ENCODE measurements at regions not wholly inside any gene's neighbourhood (a gene's known extent, or its start where the extent isn't known, plus 50 kb on each side); places are given as distances from the start of the nearest gene placed in this dataset.
"Not testable (repeated sequence)": the region's sequence is repeated elsewhere in the genome, so short reads cannot be mapped to it uniquely, and the experiment has no call there.

DNA sequence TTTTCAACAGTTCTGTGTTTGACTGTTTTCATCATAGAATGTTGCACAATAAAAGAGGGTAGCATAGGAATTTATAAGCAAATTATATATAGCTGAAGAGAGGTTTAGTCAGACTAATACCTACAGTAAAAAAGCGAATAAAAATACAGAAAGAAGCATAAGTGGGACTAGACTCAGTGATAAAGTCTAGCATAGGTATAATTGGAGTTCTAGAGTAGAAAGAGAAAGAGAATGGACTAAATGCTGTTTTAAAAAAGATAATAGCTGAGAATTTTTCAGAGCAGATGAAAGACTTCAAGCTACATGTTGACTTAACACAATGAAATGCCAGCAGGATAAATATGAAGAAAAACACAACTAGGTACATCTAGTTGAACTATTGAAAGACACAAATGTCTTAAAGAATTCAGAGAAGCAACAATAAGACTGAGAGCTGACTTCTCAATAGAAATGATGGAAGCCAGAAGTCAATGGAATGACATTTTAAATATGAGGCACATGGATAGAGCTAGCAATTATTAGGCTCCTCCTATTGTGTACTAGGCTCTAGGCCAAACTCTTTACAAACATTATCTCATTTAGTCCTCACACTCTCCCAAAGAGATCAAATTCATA is 573.9 kb downstream of the ZNF608 start:
- intact Hi-C loops (cut with DNase I) = no loop called here
- DNase-seq = no peak

DNA sequence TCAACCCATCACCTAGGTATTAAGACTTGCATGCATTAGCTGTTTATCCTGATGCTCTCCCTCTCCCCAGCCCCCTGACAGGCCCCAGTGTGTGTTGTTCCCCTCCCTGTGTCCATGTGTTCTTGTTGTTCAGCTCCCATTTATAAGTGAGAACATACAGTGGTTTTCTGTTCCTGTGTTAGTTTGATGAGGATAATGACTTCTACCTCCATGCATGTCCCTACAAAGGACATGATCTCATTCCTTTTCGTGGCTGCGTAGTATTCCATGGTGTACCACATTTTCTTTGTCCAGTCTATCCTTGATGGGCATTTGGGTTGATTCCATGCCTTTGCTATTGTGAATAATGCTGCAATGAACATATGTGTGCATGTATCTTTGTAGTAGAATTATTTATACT is 578.3 kb downstream of the ZNF608 start:
- intact Hi-C loops (cut with DNase I); DNase-seq: not testable (repeated sequence)

DNA sequence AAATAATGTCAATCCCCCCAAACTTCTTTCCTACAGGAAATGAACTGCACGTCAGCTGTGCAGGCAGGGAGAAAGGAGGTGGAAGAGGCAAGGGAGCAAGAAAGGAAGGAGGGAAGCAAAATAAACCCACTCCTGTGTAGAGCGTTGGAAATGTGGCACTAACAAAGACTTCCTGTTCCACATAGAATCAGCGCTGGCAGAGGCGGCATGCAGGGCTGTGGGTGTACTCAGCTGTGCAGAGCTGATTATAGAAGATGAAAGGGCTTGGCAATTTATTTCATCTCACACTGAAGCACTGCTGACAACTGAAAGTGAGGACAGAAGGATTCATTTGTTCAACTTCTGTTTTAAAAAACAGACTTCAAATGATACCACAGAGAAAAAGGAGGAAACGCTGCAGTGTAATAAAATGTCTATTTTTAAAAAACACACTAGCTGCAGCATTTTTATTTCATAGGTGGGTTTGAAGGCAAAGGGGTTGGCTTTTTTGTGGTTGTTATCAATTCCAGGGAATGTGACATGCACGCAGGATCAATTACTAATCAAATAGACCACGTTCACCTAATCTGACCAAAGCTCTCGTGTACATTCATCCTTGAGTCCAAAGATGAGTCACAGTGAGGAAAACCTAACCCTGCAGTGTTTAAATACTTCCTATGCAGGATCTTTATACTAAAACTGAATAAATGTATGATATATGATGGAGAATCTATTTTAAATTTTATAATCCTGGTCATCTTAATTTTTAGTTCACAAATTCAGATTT is 583.5 kb downstream of the ZNF608 start:
- peak; percentile 66 to 97 (median 79) for DNase-seq
- intact Hi-C loops (cut with DNase I) = loop anchor here (5.0 kb wide), 1 partner anchor 356 kb away; no protein-coding TSS in a partner anchor

DNA sequence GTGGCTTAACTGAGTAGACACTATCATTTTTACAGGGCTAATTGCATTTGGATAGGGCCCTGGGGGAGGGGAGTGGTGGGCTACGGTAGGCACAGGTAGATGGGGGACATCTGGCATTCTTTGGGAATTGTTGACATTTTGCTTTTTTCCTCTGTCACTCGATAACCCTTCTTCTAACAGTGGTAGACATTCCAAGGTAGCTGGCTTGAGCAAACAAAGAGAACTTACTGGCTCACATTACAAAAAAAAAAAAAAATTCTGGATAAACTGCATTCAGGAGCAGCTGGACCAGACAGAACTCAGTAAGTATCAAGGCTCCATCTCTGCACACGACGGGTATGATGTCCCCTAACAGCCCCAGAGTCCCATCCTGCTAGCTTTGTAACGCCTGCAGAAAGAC is 585.2 kb downstream of the ZNF608 start:
- DNase-seq = no peak
- intact Hi-C loops (cut with DNase I) = loop anchor here (5.0 kb wide), 1 partner anchor 354 kb away; no protein-coding TSS in a partner anchor

DNA sequence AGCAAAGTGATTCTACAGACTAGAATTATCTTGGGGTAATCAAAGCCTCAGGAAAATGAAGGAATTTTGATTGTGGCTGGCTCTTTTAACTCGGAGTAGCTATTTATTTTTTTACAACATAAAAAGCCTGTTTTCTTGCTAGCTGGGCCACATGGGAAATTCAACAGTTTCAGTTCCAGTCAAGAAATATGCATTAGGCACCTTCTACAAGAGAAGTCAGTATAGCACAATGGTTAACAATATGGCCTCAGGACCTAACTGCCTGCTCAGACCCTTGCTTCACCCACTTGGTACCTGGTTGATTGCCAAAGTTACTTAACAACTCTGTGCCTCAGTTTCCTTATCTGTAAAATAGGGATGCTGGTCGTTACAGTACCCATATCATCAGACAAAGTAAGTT is 586.2 kb downstream of the ZNF608 start:
- DNase-seq = no peak
- intact Hi-C loops (cut with DNase I) = loop anchor here (5.0 kb wide), 1 partner anchor 353 kb away; no protein-coding TSS in a partner anchor

DNA sequence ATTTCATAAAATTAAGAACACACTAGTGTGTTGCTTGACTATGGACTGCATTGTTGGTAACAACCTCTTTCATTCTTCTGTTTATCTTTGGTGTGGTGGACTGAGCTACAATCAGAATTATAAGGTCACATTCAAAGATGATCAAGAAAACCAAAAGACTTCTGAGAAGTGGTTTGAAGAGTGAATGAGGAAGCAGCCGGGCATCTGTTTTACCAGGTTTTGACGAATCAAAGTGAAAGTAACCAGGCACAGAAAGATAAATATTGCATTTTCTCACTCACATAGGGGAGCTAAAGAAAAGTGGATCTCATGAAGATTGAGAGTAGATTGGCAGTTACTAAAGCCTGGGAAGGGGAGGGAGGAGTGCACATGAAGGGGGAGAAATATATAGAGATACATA is 589.1 kb downstream of the ZNF608 start:
- peak in 1 of 10 donors; percentile 52 for DNase-seq
- intact Hi-C loops (cut with DNase I) = no loop called here

DNA sequence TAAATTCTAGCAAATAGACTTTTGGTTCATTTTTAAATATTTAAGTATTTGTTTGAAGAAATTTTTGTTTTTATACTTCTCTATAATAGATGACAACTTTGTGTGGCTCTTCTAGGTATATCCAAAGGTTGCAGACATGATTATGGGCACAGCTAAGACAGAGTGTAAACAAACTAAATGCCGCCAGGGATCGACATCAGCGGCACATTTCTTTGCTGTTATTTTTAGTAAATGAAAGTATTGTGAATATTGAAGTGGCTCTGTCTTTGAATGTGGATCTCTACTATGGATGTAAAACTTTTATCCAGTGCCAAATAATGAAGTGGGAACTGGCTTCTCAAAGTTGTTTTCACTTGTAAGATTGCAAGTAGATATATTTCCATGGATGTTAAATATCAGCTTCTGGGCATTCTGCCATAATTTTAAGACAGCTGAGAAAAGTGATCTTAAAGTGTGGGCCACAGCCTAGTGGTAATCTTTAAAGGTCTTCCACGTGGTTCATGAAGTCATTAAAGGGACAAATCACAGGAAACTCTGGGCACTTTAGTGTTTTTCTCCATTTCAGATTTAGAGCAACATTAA is 589.9 kb downstream of the ZNF608 start:
- intact Hi-C loops (cut with DNase I) = no loop called here
- no peak for DNase-seq

- intact Hi-C loops (cut with DNase I) = no loop called here
- DNase-seq = no peak
These were observed 591.7 kb downstream of the ZNF608 start for GRCh38 chr5:124154714-124155113.

- intact Hi-C loops (cut with DNase I) = no loop called here
- no peak for DNase-seq
These were observed 592.9 kb downstream of the ZNF608 start for GRCh38 chr5:124153588-124153987.

GRCh38 chr5:124148574-124148973 is 597.9 kb downstream of the ZNF608 start:
- no peak for DNase-seq
- intact Hi-C loops (cut with DNase I) = no loop called here

DNA sequence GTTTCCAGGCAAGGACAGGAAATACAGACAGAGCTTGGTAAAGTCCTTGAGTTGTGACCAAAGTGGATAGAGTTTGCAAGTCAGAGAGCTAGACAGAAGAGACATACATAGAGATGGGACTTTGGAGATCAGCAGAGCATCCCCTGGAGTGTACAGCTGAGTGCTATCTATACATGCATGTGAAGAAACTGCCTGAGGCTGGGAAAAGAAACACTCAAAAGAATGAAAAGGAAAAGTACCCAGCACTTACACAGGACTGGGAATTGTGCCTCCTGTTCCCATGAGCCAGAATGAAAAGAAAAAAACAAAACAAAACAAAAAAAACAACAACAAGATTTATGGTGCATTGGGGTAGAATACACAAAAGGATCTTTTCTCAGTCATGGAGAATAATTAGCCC is 606.4 kb downstream of the ZNF608 start:
- DNase-seq = no peak
- intact Hi-C loops (cut with DNase I) = no loop called here

- intact Hi-C loops (cut with DNase I) = no loop called here
- DNase-seq = no peak
These were observed 607.0 kb downstream of the ZNF608 start for GRCh38 chr5:124139477-124139876.

DNA sequence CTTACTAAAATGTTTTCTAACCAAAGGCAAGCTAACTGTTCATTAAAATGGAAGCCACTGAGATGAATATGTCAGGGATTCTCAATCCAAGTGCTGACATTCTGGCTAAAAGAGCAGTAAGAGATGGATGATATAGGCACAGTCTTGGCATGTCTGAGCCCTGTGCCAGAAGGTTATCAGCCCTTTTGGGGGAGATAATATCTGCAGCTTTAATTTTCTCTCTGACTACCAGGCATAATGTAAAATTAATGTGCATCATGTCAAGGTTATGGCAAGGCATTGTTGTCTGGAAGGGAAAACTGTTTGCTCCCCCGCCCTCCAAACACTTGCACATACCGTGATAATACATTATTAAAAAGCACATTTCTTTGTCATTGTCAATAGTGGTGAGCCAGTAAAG is 609.8 kb downstream of the ZNF608 start:
- no peak for DNase-seq
- intact Hi-C loops (cut with DNase I) = no loop called here

GRCh38 chr5:124134941-124135340 is 611.5 kb downstream of the ZNF608 start:
- no peak for DNase-seq
- intact Hi-C loops (cut with DNase I) = no loop called here

DNA sequence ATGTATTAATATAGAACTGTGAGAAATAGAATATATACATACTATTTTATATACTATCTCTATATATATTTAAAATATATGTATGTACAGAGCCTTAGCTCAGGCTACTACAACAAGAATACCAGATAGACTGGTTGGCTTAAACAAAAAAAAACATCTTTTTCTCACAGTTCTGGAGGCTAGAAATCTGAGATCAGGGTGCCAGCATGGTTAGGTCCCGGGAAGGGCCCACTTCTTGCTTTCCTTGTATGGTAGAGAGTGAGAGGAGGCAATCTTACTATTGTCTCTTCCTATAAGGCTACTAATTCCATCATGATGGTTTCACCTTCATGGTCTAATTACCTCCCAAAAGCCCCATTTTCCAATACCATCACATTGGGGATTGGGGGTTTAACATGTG is 613.0 kb downstream of the ZNF608 start:
- intact Hi-C loops (cut with DNase I) = no loop called here

GRCh38 chr5:124132843-124133242 is 613.6 kb downstream of the ZNF608 start:
- DNase-seq = no peak
- intact Hi-C loops (cut with DNase I) = no loop called here

More for the DNA sequence above, 613.0 kb downstream of the ZNF608 start:
- DNase-seq = no peak

GRCh38 chr5:124131466-124131865 is 615.0 kb downstream of the ZNF608 start:
- DNase-seq = no peak
- intact Hi-C loops (cut with DNase I) = no loop called here

DNA sequence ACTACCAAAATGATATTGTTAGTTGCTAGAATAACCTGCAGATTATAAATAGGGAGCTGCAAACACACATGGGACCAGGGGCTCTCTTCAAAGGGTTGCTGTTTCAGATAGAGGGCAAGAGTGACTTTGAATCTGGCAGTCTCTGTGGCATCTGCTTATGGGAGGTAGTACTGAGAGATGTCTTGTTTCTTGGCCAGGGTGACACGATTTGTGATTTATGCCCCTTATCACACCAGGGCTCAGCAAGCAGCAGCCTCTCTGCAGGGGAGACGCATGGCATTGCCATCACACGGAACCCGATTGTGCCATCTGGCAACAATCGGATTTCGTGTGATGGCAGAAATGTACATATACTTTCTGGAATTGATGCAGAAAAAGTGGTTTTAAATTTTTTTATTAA is 615.6 kb downstream of the ZNF608 start:
- no peak for DNase-seq
- intact Hi-C loops (cut with DNase I) = no loop called here

- intact Hi-C loops (cut with DNase I) = no loop called here
- DNase-seq = peak in 1 of 10 donors; percentile 62
These were observed 616.9 kb downstream of the CSNK1G3 start for GRCh38 chr5:124128867-124129266.

GRCh38 chr5:124126504-124127217 is 614.7 kb downstream of the CSNK1G3 start:
- DNase-seq = no peak

DNA sequence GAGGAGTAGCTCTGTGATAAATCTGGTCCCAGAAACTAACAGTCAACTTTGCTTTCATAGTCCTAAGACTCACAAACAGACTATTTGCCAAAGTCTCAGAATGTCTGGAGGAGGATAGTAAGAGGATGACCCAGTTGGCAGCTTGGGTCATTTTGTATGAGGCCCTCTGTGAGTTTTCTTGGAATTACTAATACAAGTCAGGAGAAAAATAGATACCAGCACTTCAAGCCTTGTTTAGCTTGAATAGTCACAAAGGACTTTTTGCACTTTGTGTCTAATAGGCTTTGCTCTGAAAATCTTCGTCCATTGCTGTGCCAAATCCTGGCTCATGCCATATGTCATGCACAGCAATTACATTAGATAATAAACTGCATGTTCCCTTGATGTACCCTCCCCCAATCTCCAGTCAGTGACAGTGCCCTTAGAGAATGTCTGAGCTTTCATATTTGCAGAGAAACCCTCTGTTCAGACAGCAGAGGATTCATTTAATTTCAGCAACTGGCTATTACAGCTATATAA is 612.8 kb downstream of the CSNK1G3 start:
- no peak for DNase-seq
- intact Hi-C loops (cut with DNase I) = no loop called here

More at GRCh38 chr5:124126504-124127217, 614.7 kb downstream of the CSNK1G3 start:
- intact Hi-C loops (cut with DNase I) = no loop called here
